Aorta (tissue), 5 donors: ENCODE measurements at regions not wholly inside any gene's neighbourhood (a gene's known extent, or its start where the extent isn't known, plus 50 kb on each side); places are given as distances from the start of the nearest gene placed in this dataset.

Experiments used
- ATAC-seq: fragments of 200-7000 bp; cut with Tn5 transposase; one replicate; pipeline ENCODE4 v1.9.1; 2022; ENCODE audit warnings: moderate library complexity; ENCODE audit not compliant: low FRiP score
- DNase-seq, 2 donors: peaks; one replicate each; pipeline ENCODE4 v3.0.0-alpha.2; 2020
- H3K27ac ChIP-seq, 2 donors: one replicate each; pipeline ENCODE4 v1.5.1; 2013; ENCODE audit warnings: low read length in 2 of 2, mild to moderate bottlenecking in 2 of 2, moderate library complexity in 2 of 2, control low read depth in 1 of 2, inconsistent platforms in 1 of 2, low read depth in 1 of 2
- H3K27me3 ChIP-seq, 2 donors: one replicate each; pipeline ENCODE4 v1.6.1; 2013; ENCODE audit warnings: control low read depth in 1 of 2, low read length in 1 of 2, mild to moderate bottlenecking in 1 of 2, moderate library complexity in 1 of 2; ENCODE audit not compliant: insufficient read depth in 2 of 2, control insufficient read depth in 1 of 2
- H3K36me3 ChIP-seq, 2 donors: one replicate each; pipeline ENCODE4 v1.6.1; 2013; ENCODE audit warnings: control low read depth in 1 of 2, low read length in 1 of 2, mild to moderate bottlenecking in 1 of 2; ENCODE audit not compliant: insufficient read depth in 2 of 2, control insufficient read depth in 1 of 2
- H3K4me1 ChIP-seq, 2 donors: one replicate each; pipeline ENCODE4 v1.6.1; 2013; ENCODE audit warnings: low read length in 2 of 2, control low read depth in 1 of 2, mild to moderate bottlenecking in 1 of 2, moderate library complexity in 1 of 2; ENCODE audit not compliant: insufficient read depth in 2 of 2, control insufficient read depth in 1 of 2
- H3K4me3 ChIP-seq, 2 donors: one replicate each; pipeline ENCODE4 v1.5.1; 2013; ENCODE audit warnings: low read length in 2 of 2, control low read depth in 1 of 2, mild to moderate bottlenecking in 1 of 2
- H3K9me3 ChIP-seq: one replicate; pipeline ENCODE4 v1.6.1; 2013; ENCODE audit warnings: mild to moderate bottlenecking, low read length; ENCODE audit not compliant: control insufficient read depth
- WGBS, 2 donors: extraction: QIAGEN DNeasy Blood & Tissue Kit; methylation state at CpG; one replicate each; pipeline ENCODE4 v1.1.7; 2013; 5-methylcytosine and 5-hydroxymethylcytosine counted together
- intact Hi-C, 2 donors: fragments of 100-400 bp; cut with DNase I; formaldehyde crosslinking; loops; one replicate each; pipeline versions ENCODE4 v1.14.2 to v1.15.0; 2022
- donor health status: healthy with polysubstance abuse.
- donor health status: Bipolar disorder and iron deficiency.
- donor health status: DM: no; HTN: no; CAD: no.
- donor health status: DM: no; HTN: no; CAD: no.
- donor health status: DM: yes; HTN: yes; CAD: no.

DNA sequence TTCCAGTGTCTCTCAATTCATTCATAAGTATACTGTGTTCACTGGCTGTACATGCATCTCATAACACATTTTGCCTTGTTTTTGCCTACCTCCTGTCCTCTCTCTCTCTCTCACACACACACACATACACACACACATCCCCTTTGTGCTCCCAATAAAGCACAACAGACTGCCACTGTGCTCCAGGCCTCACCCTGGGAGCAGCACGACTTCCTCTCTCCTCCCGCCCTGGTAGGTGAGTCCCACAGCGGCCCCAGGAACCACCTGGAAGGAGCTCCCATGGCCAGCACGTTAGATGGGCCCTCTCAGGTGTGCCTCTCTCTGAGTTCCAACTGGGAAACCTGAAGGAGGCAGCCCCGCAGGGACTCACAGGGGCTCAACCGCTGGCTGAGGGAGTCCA, 65.4 kb downstream of the MARCHF4 start:
- ATAC-seq (no peak), DNase-seq (no peak)
- no peaks in the 10 kb centered on the region for H3K27me3 ChIP-seq
- peaks cover 0 to 2% of the 10 kb centered on the region in 2 donors for H3K4me1 ChIP-seq
- no peak overlapping the region for H3K4me3 ChIP-seq
- 51 to 53% methylated on average over 6 of the region's 6 CpGs for WGBS, 2 donors
- H3K27ac ChIP-seq, result no peak overlapping the region
- H3K9me3 ChIP-seq, result peaks cover 1% of the 10 kb centered on the region
- H3K36me3 ChIP-seq, result no peaks in the 10 kb centered on the region
- intact Hi-C loops, result no loop called here

DNA sequence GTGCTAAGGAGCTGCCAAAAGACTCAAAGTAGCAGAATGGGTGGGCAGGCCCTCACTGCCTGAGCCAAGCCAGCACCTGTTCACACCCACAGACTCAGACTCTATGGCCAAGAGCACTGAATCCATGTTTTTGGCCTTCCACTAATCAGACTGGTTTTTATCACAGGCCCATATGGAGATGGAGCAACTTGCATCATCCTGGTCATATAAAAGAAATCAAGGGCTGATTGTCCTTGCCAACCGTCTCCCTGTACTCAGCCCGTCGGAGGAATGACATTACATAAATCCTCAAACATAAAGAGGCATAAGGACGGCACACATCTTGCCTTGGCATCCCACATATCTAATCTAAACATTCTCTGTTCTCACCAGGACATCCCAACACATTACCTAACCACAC, 66.7 kb downstream of the MARCHF4 start:
- ATAC-seq, result no peak
- DNase-seq, result no peak
- H3K4me3 ChIP-seq, result no peak overlapping the region

DNA sequence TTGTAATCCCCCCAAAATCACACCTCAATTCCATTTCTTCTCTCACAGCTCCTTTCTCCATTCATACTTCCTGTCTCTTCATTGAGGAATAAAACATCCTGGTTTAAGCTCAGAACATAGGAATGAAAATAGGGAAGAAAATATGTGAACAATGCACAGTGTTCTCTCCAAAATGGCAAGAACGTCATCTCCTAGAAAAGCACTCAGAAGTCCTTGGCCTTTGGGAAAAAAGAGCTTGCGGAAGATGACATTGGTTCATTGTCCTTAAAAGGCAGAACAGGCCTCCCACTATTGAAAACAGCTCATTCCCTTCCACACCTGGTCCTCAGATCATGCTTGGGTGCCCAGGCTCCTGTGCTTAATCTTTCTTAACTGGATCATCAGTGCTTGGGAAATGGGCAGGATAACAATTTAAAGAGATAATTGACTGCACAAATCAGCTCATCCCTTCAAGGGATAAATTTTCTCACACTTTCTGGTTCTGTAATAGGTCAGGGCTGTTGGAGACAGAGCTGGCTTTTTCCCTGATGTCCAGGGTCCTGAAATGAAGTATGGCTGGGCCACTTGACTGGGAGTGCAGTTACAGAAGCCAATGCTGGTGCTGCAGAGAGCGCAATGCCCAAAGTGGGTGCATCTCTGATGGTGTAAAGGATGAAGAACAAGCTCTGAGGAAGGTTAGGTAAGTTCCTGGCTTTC, 69.2 kb downstream of the MARCHF4 start:
- Histone ChIP-seq H3K4me3 (no peak overlapping the region), H3K4me1 (peaks cover 0 to 2% of the 10 kb centered on the region in 2 donors), H3K27me3 (peaks cover 0 to 2% of the 10 kb centered on the region in 2 donors), H3K9me3 (peaks cover 1% of the 10 kb centered on the region), H3K36me3 (no peaks in the 10 kb centered on the region), H3K27ac (no peak overlapping the region)
- DNase-seq, result no peak
- intact Hi-C loops, result no loop called here
- WGBS, 2 donors, result 55 to 60% methylated on average over 3 of the region's 3 CpGs
- ATAC-seq, result no peak

More for the DNA sequence above, 66.7 kb downstream of the MARCHF4 start:
- Histone ChIP-seq H3K4me1 (peaks cover 0 to 2% of the 10 kb centered on the region in 2 donors), H3K36me3 (no peaks in the 10 kb centered on the region), H3K27me3 (no peaks in the 10 kb centered on the region), H3K27ac (no peak overlapping the region), H3K9me3 (peaks cover 1% of the 10 kb centered on the region)
- 72 to 77% methylated on average over 4 of the region's 4 CpGs for WGBS, 2 donors
- intact Hi-C loops, result no loop called here

- H3K9me3 ChIP-seq, result peaks cover 1% of the 10 kb centered on the region
- H3K4me3 ChIP-seq, result no peak overlapping the region
- peaks cover 0 to 2% of the 10 kb centered on the region in 2 donors for H3K27me3 ChIP-seq
- ATAC-seq (no peak), DNase-seq (no peak)
- H3K4me1 ChIP-seq, result peaks cover 0 to 2% of the 10 kb centered on the region in 2 donors
- 73 to 84% methylated on average over 2 of the region's 2 CpGs for WGBS, 2 donors
- H3K27ac ChIP-seq, result no peak overlapping the region
- intact Hi-C loops, result no loop called here
- H3K36me3 ChIP-seq, result no peaks in the 10 kb centered on the region
Measured at GRCh38 chr2:216300906-216301305, 71.4 kb downstream of the MARCHF4 start.

DNA sequence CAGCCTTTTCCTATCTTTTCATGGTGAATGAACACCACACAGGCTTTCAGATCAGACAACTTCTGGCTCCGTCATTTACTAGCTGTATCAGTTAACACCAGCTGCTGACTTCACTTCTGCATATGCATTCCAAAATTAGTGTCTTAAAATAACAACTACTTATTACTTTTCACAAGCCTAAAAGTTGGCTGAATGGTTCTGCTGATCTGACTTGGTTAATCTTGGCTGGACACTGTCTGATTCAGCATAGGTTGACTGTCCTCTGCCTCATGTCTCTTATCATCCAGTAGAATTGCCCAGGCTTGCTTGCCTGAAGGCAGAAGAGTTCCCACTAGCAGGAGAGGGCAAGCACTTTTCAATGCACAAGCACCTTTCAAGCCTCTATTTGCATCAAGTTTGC, 72.7 kb downstream of the MARCHF4 start:
- no peak overlapping the region for H3K27ac ChIP-seq
- intact Hi-C loops, result no loop called here
- H3K4me1 ChIP-seq, result peaks cover 0 to 2% of the 10 kb centered on the region in 2 donors
- WGBS, 2 donors, result 17 to 29% methylated on average over 1 of the region's 1 CpG
- DNase-seq, result no peak
- H3K4me3 ChIP-seq, result no peak overlapping the region
- peaks cover 0 to 2% of the 10 kb centered on the region in 2 donors for H3K27me3 ChIP-seq
- no peaks in the 10 kb centered on the region for H3K36me3 ChIP-seq
- peaks cover 1% of the 10 kb centered on the region for H3K9me3 ChIP-seq
- no peak for ATAC-seq

GRCh38 chr2:216298719-216299495, 73.4 kb downstream of the MARCHF4 start:
- Histone ChIP-seq H3K27ac (no peak overlapping the region), H3K9me3 (peaks cover 1% of the 10 kb centered on the region), H3K4me1 (peaks cover 0 to 2% of the 10 kb centered on the region in 2 donors), H3K36me3 (no peaks in the 10 kb centered on the region), H3K27me3 (peaks cover 0 to 2% of the 10 kb centered on the region in 2 donors), H3K4me3 (no peak overlapping the region)
- WGBS, 2 donors, result 62 to 71% methylated on average over 5 of the region's 5 CpGs
- no peak for ATAC-seq
- DNase-seq, result no peak
- intact Hi-C loops, result no loop called here

DNA sequence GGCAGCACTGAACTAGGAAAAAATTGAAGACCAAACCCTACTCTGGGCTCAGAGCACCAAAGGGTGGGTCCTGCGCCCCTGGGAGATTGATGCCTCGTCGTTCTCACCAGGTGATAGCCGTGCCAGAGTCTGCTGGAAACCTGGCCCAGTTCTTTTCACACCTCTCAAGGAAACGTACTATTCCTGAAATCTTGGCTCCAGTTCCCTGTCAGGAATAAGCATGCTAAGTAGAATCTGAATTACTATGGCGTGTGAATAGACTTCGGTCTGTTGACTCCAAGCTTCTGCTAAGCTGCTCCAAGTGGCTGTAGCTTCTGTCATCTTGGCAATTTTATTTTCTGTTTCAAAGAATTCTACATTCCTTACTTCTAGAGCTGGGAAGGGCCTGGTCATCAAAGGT, 75.4 kb downstream of the MARCHF4 start:
- Histone ChIP-seq H3K27ac (no peak overlapping the region), H3K4me1 (no peaks in the 10 kb centered on the region), H3K9me3 (no peaks in the 10 kb centered on the region), H3K4me3 (no peak overlapping the region), H3K27me3 (peaks cover 0 to 2% of the 10 kb centered on the region in 2 donors), H3K36me3 (no peaks in the 10 kb centered on the region)
- ATAC-seq (no peak), DNase-seq (no peak)
- intact Hi-C loops, result no loop called here
- WGBS, 2 donors, result 70 to 80% methylated on average over 7 of the region's 7 CpGs

GRCh38 chr2:216294305-216294704, 78.0 kb downstream of the MARCHF4 start:
- Histone ChIP-seq H3K9me3 (no peaks in the 10 kb centered on the region), H3K27me3 (no peaks in the 10 kb centered on the region), H3K27ac (no peak overlapping the region), H3K4me3 (no peak overlapping the region), H3K36me3 (no peaks in the 10 kb centered on the region), H3K4me1 (no peaks in the 10 kb centered on the region)
- intact Hi-C loops, result no loop called here
- DNase-seq (no peak), ATAC-seq (no peak)
- 95 to 96% methylated on average over 2 of the region's 2 CpGs for WGBS, 2 donors

- 96% methylated on average over 3 of the region's 5 CpGs for WGBS, 2 donors
- ATAC-seq, result no peak
- intact Hi-C loops, result no loop called here
Measured at GRCh38 chr2:216293883-216294282, 78.4 kb downstream of the MARCHF4 start.

More at GRCh38 chr2:216293883-216294282, 78.4 kb downstream of the MARCHF4 start:
- no peak overlapping the region for H3K27ac ChIP-seq
- no peak for DNase-seq
- no peaks in the 10 kb centered on the region for H3K27me3 ChIP-seq
- H3K9me3 ChIP-seq, result no peaks in the 10 kb centered on the region
- no peaks in the 10 kb centered on the region for H3K4me1 ChIP-seq
- no peak overlapping the region for H3K4me3 ChIP-seq
- H3K36me3 ChIP-seq, result no peaks in the 10 kb centered on the region
